Activated naive CD8-positive, alpha-beta T cell treated with anti-CD3 and anti-CD28 coated beads, Interleukin-2, amount 50 U/mL, for 24 hours (primary cell): ENCODE measurements at regions not wholly inside any gene's neighbourhood (a gene's known extent, or its start where the extent isn't known, plus 50 kb on each side); places are given as distances from the start of the nearest gene placed in this dataset.
"Not testable (repeated sequence)": the region's sequence is repeated elsewhere in the genome, so short reads cannot be mapped to it uniquely, and the experiment has no call there.

Experiments
- ATAC-seq: fragments of 150-1000 bp; cut with Tn5 transposase; one replicate; pipeline ENCODE4 v1.10.0; 2021
- DNase-seq: peaks from one replicate; pipeline ENCODE4 v3.0.0; 2021
- H3K27ac Mint-ChIP-seq: one replicate; pipeline ENCODE4 v1.8.0; 2021; ENCODE audit warnings: mild to moderate bottlenecking, mixed read lengths
- H3K27me3 Mint-ChIP-seq: one replicate; pipeline ENCODE4 v1.8.0; 2021; ENCODE audit warnings: mixed read lengths
- H3K36me3 Mint-ChIP-seq: one replicate; pipeline ENCODE4 v1.8.0; 2021; ENCODE audit warnings: low read depth, mixed read lengths
- H3K4me1 Mint-ChIP-seq: one replicate; pipeline ENCODE4 v1.8.0; 2021; ENCODE audit warnings: mixed read lengths
- H3K4me3 Mint-ChIP-seq: one replicate; pipeline ENCODE4 v1.8.0; 2021; ENCODE audit warnings: mild to moderate bottlenecking, moderate library complexity, mixed read lengths
- H3K9me3 Mint-ChIP-seq: one replicate; pipeline ENCODE4 v1.8.0; 2021; ENCODE audit warnings: mixed read lengths

GRCh38 chr2:136286423-136286822 lies 168.5 kb upstream of the CXCR4 start:
- peak; percentile 29 for ATAC-seq
- no peaks in the 10 kb centered on the region for H3K27me3 Mint-ChIP-seq
- H3K4me3 Mint-ChIP-seq = no peak overlapping the region
- peaks cover 47% of the 10 kb centered on the region for H3K4me1 Mint-ChIP-seq
- no peak overlapping the region for H3K27ac Mint-ChIP-seq
- H3K9me3 Mint-ChIP-seq = peaks cover 4% of the 10 kb centered on the region
- H3K36me3 Mint-ChIP-seq = peaks cover 1% of the 10 kb centered on the region
- no peak for DNase-seq

DNA sequence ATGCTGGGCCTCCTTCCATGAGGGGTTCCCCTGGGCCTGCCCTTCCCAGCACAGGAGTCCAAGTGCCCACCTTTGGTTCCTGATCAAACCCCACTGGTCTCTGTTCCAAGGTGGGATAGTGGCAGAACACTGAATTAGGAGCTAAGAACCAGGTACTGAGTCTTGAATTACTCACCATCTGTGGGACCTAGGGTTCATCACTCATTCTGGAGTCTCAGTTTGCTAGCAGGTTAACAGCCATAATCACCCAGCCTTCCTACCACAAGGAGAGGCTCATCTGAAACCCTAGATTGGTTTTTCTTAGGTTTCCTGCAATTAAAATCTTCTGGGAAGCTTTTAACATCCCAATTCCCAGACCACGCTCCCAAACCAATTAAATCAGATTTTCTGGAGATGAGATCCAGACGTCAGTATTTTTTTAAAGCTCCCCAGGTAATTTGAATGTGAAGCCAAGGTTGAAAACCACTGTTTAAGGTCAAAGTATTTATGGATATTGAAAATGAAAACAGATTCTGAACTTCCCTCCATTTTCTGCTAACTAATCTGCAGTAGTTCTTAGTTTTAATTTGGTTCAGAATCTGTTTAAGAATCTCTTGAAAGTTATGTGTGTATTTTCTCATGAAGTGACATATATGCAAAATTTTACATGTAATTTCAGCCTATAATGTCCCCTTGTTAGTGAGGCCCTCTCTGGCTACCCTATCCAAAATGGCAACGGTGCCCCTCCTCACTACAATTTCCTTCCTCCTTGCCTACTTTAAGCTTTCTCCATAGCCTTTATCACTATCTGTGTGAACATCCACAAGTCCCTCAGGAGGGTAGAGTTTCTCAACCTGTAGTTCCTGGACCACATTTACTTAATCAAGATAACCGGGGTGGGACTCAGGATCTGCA lies 166.5 kb upstream of the CXCR4 start:
- H3K4me1 Mint-ChIP-seq = peaks cover 62% of the 10 kb centered on the region
- DNase-seq (no peak), ATAC-seq (peak; percentile 25)
- no peak overlapping the region for H3K4me3 Mint-ChIP-seq
- no peak overlapping the region for H3K27ac Mint-ChIP-seq
- peaks cover 4% of the 10 kb centered on the region for H3K9me3 Mint-ChIP-seq
- peaks cover 1% of the 10 kb centered on the region for H3K36me3 Mint-ChIP-seq
- H3K27me3 Mint-ChIP-seq = no peaks in the 10 kb centered on the region

- Mint-ChIP-seq H3K36me3 (peaks cover 1% of the 10 kb centered on the region), H3K4me3 (no peak overlapping the region), H3K27ac (no peak overlapping the region), H3K9me3 (peaks cover 4% of the 10 kb centered on the region), H3K27me3 (no peaks in the 10 kb centered on the region), H3K4me1 (peaks cover 64% of the 10 kb centered on the region)
- no peak for ATAC-seq
- no peak for DNase-seq
Observed at GRCh38 chr2:136282251-136282650, 164.3 kb upstream of the CXCR4 start.

- DNase-seq (peak; percentile 44), ATAC-seq (peak; percentile 63)
- peak overlapping the region; percentile 71 for H3K27ac Mint-ChIP-seq
- H3K36me3 Mint-ChIP-seq = peaks cover 1% of the 10 kb centered on the region
- H3K4me3 Mint-ChIP-seq = no peak overlapping the region
- H3K27me3 Mint-ChIP-seq = no peaks in the 10 kb centered on the region
- H3K4me1 Mint-ChIP-seq = peaks cover 63% of the 10 kb centered on the region
- H3K9me3 Mint-ChIP-seq = peaks cover 4% of the 10 kb centered on the region
Observed at GRCh38 chr2:136281281-136282114, 163.5 kb upstream of the CXCR4 start.

GRCh38 chr2:136266346-136266745 lies 148.4 kb upstream of the CXCR4 start:
- H3K27ac Mint-ChIP-seq, H3K4me3 Mint-ChIP-seq, H3K36me3 Mint-ChIP-seq, H3K4me1 Mint-ChIP-seq, H3K27me3 Mint-ChIP-seq, ATAC-seq, DNase-seq: not testable (repeated sequence)
- H3K9me3 Mint-ChIP-seq = peaks cover 33% of the 10 kb centered on the region

DNA sequence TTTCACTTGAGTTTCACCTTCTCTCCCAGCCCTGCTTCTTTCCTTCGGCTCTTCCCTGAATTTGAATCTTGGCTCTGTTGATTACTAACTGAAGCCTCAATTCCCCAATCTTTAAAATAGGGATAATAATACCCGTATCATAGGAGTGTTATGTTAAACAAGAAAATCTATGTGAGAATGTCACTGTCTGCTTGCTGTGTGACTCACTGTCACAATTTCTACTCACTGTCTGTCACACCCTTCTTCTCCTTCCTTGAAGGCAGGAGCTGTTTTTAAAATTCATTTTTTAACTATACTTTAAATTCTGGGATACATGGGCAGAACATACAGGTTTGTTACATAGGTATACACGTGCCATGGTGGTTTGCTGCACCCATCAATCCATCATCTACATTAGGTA lies 141.6 kb upstream of the CXCR4 start:
- H3K36me3 Mint-ChIP-seq = peaks cover 3% of the 10 kb centered on the region
- no peaks in the 10 kb centered on the region for H3K27me3 Mint-ChIP-seq
- peaks cover 26% of the 10 kb centered on the region for H3K4me1 Mint-ChIP-seq
- H3K9me3 Mint-ChIP-seq = peaks cover 9% of the 10 kb centered on the region
- no peak for ATAC-seq
- DNase-seq = no peak
- H3K27ac Mint-ChIP-seq = no peak overlapping the region
- H3K4me3 Mint-ChIP-seq = no peak overlapping the region

GRCh38 chr2:136257893-136258292 lies 139.9 kb upstream of the CXCR4 start:
- no peak overlapping the region for H3K27ac Mint-ChIP-seq

DNA sequence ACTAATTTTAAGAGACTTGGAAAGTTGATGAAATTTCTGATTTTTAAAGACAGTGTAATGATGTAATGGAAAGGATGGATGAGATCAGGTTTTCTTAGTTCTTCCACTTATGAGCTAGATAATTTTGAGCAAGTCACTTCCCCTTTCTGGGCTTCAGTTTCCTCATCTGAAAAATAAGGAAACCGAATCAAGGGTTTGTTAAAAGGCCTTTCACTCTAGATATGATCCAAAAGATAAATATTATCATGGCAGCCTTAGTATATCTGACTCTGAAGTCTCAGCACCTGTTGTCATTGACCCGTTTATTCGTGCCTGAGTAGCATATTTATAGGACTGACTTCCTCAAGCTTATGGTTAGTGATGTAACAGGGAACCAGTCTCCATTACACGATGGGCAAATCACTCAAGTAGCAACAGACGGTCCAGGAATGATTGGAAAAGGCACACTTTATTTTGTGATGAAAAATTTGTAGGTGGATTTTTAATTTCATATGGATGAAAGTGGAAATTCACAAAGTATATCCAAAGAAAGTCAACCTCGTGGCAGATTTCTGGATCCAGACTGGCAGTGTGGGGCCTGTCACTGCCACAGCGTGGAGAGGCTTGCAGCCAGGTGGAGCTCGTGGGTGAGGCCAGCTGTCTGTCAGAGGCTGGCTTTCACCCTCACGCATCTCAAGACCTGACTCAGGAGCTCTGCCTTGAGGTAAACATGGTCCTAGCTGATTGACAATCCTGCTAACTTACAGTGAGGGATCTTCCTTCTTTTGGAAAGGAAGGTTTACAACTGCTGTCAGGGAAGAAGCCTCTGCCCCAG lies 137.9 kb upstream of the CXCR4 start:
- H3K4me1 Mint-ChIP-seq = peaks cover 48% of the 10 kb centered on the region
- no peak overlapping the region for H3K4me3 Mint-ChIP-seq
- peak overlapping the region; percentile 57 for H3K27ac Mint-ChIP-seq
- DNase-seq (no peak), ATAC-seq (peak; percentile 20)
- H3K36me3 Mint-ChIP-seq = no peaks in the 10 kb centered on the region
- H3K9me3 Mint-ChIP-seq = no peaks in the 10 kb centered on the region
- H3K27me3 Mint-ChIP-seq = no peaks in the 10 kb centered on the region

More at GRCh38 chr2:136257893-136258292, 139.9 kb upstream of the CXCR4 start:
- no peaks in the 10 kb centered on the region for H3K27me3 Mint-ChIP-seq
- no peak for ATAC-seq
- peaks cover 38% of the 10 kb centered on the region for H3K4me1 Mint-ChIP-seq
- no peak overlapping the region for H3K4me3 Mint-ChIP-seq
- DNase-seq = no peak
- H3K36me3 Mint-ChIP-seq = no peaks in the 10 kb centered on the region
- H3K9me3 Mint-ChIP-seq = no peaks in the 10 kb centered on the region

- no peaks in the 10 kb centered on the region for H3K36me3 Mint-ChIP-seq
- H3K9me3 Mint-ChIP-seq = no peaks in the 10 kb centered on the region
- ATAC-seq = no peak
- peak overlapping the region; percentile 57 for H3K27ac Mint-ChIP-seq
- no peaks in the 10 kb centered on the region for H3K27me3 Mint-ChIP-seq
- no peak overlapping the region for H3K4me3 Mint-ChIP-seq
- H3K4me1 Mint-ChIP-seq = peaks cover 46% of the 10 kb centered on the region
- no peak for DNase-seq
Observed at GRCh38 chr2:136255127-136255526, 137.2 kb upstream of the CXCR4 start.

DNA sequence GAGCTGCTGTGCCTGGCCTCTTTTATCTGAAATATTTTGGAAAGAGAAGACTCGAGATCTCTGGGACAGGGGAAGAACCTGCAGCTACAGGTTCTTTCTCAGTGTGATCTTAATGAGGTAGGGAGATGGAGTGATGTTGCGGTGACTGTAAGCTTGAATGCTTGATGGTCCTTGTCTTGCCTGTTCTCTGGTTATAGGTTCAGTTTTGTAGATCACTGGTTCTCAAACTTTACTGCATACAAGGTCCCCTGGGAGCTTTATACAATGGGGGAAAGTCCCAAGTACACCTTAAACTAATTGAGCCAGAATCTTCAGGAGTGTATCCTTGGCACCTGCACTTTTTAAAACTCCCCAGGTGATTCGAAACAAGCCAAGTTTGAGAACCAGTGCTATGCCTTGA lies 136.7 kb upstream of the CXCR4 start:
- Mint-ChIP-seq H3K36me3 (no peaks in the 10 kb centered on the region), H3K27ac (no peak overlapping the region), H3K9me3 (no peaks in the 10 kb centered on the region), H3K4me3 (no peak overlapping the region), H3K27me3 (no peaks in the 10 kb centered on the region), H3K4me1 (peaks cover 44% of the 10 kb centered on the region)
- no peak for DNase-seq
- peak; percentile 40 for ATAC-seq

GRCh38 chr2:136253288-136254004 lies 135.5 kb upstream of the CXCR4 start:
- DNase-seq (no peak), ATAC-seq (no peak)
- Mint-ChIP-seq H3K4me3 (no peak overlapping the region), H3K36me3 (no peaks in the 10 kb centered on the region), H3K27me3 (no peaks in the 10 kb centered on the region), H3K27ac (no peak overlapping the region), H3K9me3 (no peaks in the 10 kb centered on the region), H3K4me1 (peaks cover 44% of the 10 kb centered on the region)

- Mint-ChIP-seq H3K27ac (no peak overlapping the region), H3K4me3 (no peak overlapping the region), H3K4me1 (peaks cover 52% of the 10 kb centered on the region), H3K27me3 (no peaks in the 10 kb centered on the region), H3K36me3 (no peaks in the 10 kb centered on the region), H3K9me3 (no peaks in the 10 kb centered on the region)
- ATAC-seq (no peak), DNase-seq (no peak)
Observed at GRCh38 chr2:136251885-136252585, 134.1 kb upstream of the CXCR4 start.

DNA sequence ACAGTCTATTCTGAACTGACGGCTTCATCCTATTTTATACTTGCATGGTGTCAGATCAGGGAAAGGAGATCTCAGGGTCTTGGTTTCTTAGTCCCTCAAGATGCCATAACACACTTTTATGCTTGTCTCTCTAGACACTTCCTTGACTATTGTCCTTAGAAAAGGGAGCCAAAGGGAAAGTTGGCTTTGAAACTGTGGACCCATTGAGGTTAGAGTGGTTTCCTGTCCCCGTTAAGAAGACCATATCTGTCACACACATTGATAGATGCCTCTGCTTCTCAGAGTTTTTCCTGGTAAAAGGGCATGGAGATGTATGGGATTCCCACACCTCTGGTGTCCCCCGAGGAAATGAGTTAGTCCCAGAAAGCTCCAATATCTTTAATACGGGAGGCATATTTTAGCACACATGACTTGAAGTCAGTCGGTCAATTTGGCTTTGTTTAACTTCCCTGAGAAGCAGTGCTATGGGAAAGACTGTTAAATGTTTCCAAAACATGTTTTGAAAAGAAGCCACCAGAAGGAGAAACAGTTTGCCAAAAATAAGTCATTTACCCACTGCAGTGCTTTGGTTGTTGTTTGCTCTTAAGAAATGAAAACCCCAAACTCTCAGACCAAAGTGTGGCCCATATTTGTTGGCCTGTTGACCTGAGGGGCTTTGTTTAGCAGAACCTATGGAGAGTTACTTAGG lies 133.4 kb upstream of the CXCR4 start:
- Mint-ChIP-seq H3K27ac (no peak overlapping the region), H3K4me1 (peaks cover 49% of the 10 kb centered on the region), H3K4me3 (no peak overlapping the region), H3K36me3 (no peaks in the 10 kb centered on the region), H3K9me3 (no peaks in the 10 kb centered on the region), H3K27me3 (no peaks in the 10 kb centered on the region)
- ATAC-seq (no peak), DNase-seq (no peak)
